GM19438 (cell line): ENCODE measurements at regions not wholly inside any gene's neighbourhood (a gene's known extent, or its start where the extent isn't known, plus 50 kb on each side); places are given as distances from the start of the nearest gene placed in this dataset.
A peak's percentile ranks its signal among the peaks of the same experiment; 100 is the strongest.
"Not testable (repeated sequence)": the region's sequence is repeated elsewhere in the genome, so short reads cannot be mapped to it uniquely, and the experiment has no call there.

Source experiments
- ATAC-seq: cut with Tn5 transposase; IDR thresholded peaks from one replicate; pipeline ENCODE4 v1.9.1; 2021; ENCODE audit warnings: low read depth; ENCODE audit not compliant: unreplicated experiment

GRCh38 chr2:64905338-64906024 is 83.7 kb upstream of the SLC1A4 start:
- no peak for ATAC-seq

GRCh38 chr2:64906853-64907536 is 82.2 kb upstream of the SLC1A4 start:
- no peak for ATAC-seq

GRCh38 chr2:64908406-64908805 is 80.8 kb upstream of the SLC1A4 start:
- ATAC-seq: no peak

GRCh38 chr2:64910523-64910922 is 78.7 kb upstream of the SLC1A4 start:
- no peak for ATAC-seq

- ATAC-seq: no peak
Measured at GRCh38 chr2:64910972-64911433, 78.2 kb upstream of the SLC1A4 start.

- no peak for ATAC-seq
Measured at GRCh38 chr2:64913357-64913869, 75.8 kb upstream of the SLC1A4 start.

- no peak for ATAC-seq
Measured at GRCh38 chr2:64914247-64914646, 75.0 kb upstream of the SLC1A4 start.

- peak; percentile 50 for ATAC-seq
Measured at GRCh38 chr2:64914735-64915509, 74.3 kb upstream of the SLC1A4 start.

- no peak for ATAC-seq
Measured at GRCh38 chr2:64915510-64915900, 73.7 kb upstream of the SLC1A4 start.

GRCh38 chr2:64918220-64918886 is 70.8 kb upstream of the SLC1A4 start:
- ATAC-seq: no peak

GRCh38 chr2:64919261-64919660 is 69.9 kb upstream of the SLC1A4 start:
- ATAC-seq: no peak

- no peak for ATAC-seq
Measured at GRCh38 chr2:64922482-64923384, 66.5 kb upstream of the SLC1A4 start.

- ATAC-seq: no peak
Measured at GRCh38 chr2:64923385-64923710, 65.9 kb upstream of the SLC1A4 start.

GRCh38 chr2:64924170-64924934 is 64.8 kb upstream of the SLC1A4 start:
- ATAC-seq: no peak

GRCh38 chr2:64925930-64926722 is 63.1 kb upstream of the SLC1A4 start:
- not testable (repeated sequence) for ATAC-seq

GRCh38 chr2:64928813-64929212 is 60.4 kb upstream of the SLC1A4 start:
- no peak for ATAC-seq

GRCh38 chr2:64929333-64929732 is 59.9 kb upstream of the SLC1A4 start:
- ATAC-seq: no peak

GRCh38 chr2:64930258-64930671 is 58.9 kb upstream of the SLC1A4 start:
- no peak for ATAC-seq
